Upper lobe of left lung (tissue), 4 donors: ENCODE measurements at regions not wholly inside any gene's neighbourhood (a gene's known extent, or its start where the extent isn't known, plus 50 kb on each side); places are given as distances from the start of the nearest gene placed in this dataset.

Source experiments
- CTCF ChIP-seq, 6 experiments: fragments of 450-650 bp in 4 of 6; fragments of 200-600 bp in 2 of 6; sonication (generic) in 2 of 6; IDR thresholded peaks; one replicate each; pipeline ENCODE4 v1.5.1; 2016 to 2019; ENCODE audit warnings: antibody characterized with exemption in 6 of 6
- POLR2A ChIP-seq, 4 donors: fragments of 450-650 bp; IDR thresholded peaks; one replicate each; pipeline ENCODE4 v1.5.1; 2016 to 2017; ENCODE audit warnings: antibody characterized with exemption in 4 of 4, mild to moderate bottlenecking in 2 of 4
- POLR2AphosphoS5 ChIP-seq, 2 donors: sonication (generic); formaldehyde crosslinking; IDR thresholded peaks; one replicate each; pipeline ENCODE4 v1.5.1; 2017; ENCODE audit warnings: antibody characterized with exemption in 2 of 2

- TF ChIP-seq POLR2A (IDR thresholded peaks at IDR 0.05) (no peak), CTCF (IDR thresholded peaks at IDR 0.05) (no peak), POLR2AphosphoS5 (IDR thresholded peaks at IDR 0.05) (no peak)
Observed at GRCh38 chr6:67775333-67775732, 859.7 kb upstream of the ADGRB3 start.
